ENCODE measurements at regions not wholly inside any gene's neighbourhood (a gene's known extent, or its start where the extent isn't known, plus 50 kb on each side); places are given as distances from the start of the nearest gene placed in this dataset.

DNA sequence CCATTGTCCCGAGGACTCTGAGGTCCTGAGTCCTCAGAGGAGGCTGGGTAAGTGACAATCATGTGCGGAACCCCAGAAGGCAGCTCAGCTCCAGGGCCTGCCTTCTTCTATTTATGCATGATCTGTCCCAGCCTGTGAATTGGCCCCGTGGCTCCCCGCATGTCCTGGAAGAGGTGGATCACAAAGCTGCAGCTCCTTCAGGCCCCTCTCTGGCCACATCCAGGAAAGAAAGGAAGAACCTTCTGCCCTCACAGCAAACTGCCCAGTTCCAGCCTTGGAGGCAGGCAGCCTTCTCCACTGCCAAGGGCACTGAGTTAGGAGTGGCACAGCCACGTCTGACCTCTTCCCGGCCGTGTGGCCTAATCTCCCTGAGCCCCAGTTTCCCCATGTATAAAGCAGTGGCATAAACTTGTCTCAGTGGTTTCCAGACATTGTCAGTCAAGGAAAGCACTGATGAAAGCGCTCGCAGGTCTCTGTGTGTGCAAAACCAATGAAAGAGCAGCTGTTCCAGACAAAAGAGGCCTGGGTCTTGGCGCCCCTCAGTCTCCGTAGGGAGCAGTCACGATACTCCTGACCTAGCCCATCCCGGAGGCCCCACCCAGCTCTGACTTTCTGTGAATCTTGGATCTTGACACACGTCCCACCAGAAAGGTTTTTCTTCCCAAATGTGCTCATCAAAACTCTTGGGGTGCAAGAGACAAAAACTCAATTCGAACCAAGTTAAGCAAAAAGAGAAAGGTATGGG, 497.3 kb downstream of the SHQ1 start:
- TF ChIP-seq, protein P1, sequence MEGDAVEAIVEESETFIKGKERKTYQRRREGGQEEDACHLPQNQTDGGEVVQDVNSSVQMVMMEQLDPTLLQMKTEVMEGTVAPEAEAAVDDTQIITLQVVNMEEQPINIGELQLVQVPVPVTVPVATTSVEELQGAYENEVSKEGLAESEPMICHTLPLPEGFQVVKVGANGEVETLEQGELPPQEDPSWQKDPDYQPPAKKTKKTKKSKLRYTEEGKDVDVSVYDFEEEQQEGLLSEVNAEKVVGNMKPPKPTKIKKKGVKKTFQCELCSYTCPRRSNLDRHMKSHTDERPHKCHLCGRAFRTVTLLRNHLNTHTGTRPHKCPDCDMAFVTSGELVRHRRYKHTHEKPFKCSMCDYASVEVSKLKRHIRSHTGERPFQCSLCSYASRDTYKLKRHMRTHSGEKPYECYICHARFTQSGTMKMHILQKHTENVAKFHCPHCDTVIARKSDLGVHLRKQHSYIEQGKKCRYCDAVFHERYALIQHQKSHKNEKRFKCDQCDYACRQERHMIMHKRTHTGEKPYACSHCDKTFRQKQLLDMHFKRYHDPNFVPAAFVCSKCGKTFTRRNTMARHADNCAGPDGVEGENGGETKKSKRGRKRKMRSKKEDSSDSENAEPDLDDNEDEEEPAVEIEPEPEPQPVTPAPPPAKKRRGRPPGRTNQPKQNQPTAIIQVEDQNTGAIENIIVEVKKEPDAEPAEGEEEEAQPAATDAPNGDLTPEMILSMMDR (IDR thresholded peaks at IDR 0.05): no peak
- no peak for TF ChIP-seq POLR2A (IDR thresholded peaks at IDR 0.05)
- no peak for TF ChIP-seq POLR2AphosphoS5 (IDR thresholded peaks at IDR 0.05)

Data from transverse colon (tissue), 4 donors.